ENCODE measurements at regions not wholly inside any gene's neighbourhood (a gene's known extent, or its start where the extent isn't known, plus 50 kb on each side); places are given as distances from the start of the nearest gene placed in this dataset.
"Not testable (repeated sequence)": the region's sequence is repeated elsewhere in the genome, so short reads cannot be mapped to it uniquely, and the experiment has no call there.

DNA sequence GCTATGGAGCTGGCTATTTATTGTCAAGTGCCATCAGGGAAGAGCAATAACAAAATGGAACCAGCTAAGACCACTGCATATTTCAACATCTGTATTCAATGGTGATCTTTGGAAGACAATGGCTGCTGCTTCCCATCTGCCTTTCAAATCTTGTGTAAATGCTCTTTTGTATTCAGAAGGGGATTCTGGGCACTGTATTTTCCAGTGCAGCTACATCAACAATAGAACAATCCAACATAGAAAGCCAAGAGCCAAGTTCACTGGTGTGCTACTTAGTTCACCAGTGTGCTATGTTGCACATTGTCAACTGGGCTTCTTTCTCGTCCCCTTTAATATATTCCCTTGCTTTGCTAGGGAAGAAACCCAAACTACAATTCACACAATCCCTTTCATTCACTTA, 128.8 kb upstream of the OR4E1 start:
- DNase-seq (ENCODE audit: extremely low read depth in 1 of 2, low read depth in 1 of 2) = no peak

DNA sequence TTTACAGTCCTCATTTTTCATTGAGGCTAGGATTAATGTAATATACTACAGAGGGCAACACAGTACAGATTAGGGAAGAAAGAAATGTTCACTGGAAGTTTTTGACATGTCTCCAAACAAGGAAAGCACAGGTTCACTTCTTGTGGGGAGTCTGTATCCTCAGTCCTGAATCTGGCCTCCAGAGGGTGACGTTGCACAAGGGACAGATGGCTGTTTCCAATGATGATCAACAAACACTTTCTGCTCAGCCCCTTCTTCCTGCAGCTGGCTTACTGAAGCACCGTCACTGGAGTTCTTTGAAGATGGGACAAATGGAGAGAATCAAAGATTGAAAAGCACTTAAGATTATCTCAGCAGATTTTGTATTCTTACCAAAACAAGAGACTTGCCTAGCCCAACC, 123.3 kb upstream of the OR4E1 start:
- DNase-seq (ENCODE audit: extremely low read depth in 1 of 2, low read depth in 1 of 2) = no peak

DNA sequence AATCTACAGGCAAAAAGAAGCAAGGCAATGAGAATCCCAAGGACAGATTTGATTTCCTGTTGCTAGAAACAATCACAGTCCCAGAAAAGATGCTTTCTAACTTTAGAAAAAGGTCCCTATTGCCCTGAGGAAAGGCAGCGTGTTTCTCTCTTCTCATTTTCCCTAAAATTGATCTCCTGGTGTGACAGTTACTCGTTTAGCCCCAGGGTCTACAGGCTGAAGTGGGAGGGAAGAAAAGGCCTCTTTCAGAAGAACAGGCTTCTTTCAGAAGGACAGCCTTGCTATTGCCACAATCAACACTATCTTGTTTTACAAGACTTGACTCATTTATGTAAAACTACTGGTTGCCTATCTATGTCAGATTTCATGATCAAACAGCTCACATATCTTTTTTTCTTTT, 121.8 kb upstream of the OR4E1 start:
- DNase-seq (ENCODE audit: extremely low read depth in 1 of 2, low read depth in 1 of 2) = no peak

DNA sequence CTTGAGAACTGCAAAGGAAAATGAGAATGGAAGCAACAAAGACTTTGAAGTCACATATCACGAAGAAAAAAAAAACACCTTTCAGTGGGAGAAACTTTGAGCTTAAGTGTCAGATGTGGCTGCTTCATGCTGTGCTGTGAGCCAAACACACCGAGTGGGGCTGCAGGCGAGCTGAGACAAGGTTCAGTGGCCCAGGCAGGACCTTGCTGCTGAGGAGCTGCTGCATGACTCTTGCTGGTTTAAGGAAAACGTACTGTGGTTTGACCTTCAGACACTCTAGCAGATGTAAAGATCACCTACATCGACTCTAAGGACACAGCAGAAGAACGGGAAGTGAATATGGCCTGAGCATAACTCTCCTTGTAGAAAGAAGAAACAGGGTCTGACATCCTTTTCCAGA, 118.1 kb upstream of the OR4E1 start:
- DNase-seq (ENCODE audit: extremely low read depth in 1 of 2, low read depth in 1 of 2) = no peak

DNA sequence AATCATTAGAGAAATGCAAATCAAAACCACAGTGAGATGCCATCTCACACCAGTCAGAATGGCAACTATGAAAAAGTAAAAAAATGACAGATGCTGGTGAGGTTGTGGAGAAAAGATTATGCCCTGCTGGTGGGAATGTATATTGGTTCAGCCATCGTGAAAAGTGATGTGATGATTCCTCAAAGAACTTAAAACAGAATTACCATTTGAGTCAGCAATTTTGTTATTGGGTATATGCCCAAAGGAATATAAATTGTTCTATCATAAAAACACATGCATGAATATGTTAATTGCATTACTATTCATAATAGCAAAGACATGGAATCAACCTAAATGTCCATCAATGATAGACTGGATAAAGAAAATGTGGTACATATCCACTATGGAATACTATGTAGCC, 115.1 kb upstream of the OR4E1 start:
- DNase-seq (ENCODE audit: extremely low read depth in 1 of 2, low read depth in 1 of 2) = not testable (repeated sequence)

DNA sequence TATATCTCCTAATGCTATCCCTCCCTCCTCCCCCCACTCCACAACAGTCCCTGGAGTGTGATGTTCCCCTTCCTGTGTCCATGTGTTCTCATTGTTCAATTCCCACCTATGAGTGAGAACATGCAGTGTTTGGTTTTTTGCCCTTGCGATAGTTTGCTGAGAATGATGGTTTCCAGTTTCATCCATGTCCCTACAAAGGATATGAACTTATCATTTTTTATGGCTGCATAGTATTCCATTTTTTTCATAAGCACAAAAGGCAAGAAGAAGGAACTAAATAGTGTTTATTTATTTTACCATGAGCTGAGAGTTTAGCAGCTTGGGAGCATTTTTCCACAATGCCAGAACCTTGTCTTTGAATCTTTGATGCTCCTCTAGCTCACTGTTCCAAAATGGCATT, 113.6 kb upstream of the OR4E1 start:
- not testable (repeated sequence) for DNase-seq (ENCODE audit: extremely low read depth in 1 of 2, low read depth in 1 of 2)

DNA sequence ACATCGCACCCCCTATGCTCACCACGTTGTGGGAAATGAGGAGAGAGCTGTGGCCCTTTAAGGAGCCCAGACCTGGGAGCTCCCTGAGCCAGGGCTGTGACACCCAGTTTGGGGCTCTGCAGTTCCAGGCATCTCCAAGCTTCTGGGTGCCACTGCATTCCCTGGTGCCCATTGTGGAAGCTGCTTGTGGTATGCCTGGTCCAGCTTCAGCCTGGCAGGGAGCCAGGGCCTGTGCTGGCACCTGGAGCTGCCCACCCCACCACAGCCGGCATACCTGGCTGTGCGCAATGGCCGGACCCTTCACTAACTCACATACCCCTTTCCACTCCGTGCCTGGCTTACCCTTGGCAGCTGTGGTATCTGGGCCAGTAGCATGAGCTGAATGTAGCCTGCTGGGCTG, 107.9 kb upstream of the OR4E1 start:
- DNase-seq (ENCODE audit: extremely low read depth in 1 of 2, low read depth in 1 of 2) = no peak

DNA sequence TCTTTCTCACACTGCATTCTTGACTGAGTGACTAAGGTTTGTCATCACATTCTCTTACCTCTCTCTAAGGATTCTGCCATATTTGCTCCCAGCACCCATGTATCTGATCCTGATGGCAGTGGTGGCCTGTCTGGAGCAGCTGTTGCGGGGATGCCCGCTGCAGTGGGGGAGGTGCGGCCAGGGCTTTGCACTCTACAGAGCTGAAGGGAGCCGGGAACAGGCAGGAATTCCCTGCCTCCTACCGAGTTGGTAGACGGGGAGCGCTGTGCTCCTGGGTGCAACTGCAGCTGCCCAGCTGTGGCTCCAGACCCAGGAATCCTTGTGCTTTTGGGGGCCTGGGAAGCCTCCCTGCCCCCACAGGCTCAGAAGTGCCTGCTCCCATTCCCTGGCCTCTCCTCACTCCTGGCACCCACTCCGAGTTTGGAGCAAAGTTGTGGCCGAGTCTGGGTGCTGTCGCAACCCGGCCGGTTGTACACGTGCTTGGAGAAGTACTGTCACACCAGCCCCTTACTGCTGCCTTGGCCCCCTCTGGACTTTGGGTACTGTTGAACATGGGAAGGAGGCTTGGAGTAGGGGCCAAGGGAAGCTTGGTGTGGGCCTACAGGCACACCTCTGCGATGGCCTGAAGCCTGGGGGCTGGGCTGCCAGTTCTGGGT, 106.9 kb upstream of the OR4E1 start:
- no peak for DNase-seq (ENCODE audit: extremely low read depth in 1 of 2, low read depth in 1 of 2)

DNA sequence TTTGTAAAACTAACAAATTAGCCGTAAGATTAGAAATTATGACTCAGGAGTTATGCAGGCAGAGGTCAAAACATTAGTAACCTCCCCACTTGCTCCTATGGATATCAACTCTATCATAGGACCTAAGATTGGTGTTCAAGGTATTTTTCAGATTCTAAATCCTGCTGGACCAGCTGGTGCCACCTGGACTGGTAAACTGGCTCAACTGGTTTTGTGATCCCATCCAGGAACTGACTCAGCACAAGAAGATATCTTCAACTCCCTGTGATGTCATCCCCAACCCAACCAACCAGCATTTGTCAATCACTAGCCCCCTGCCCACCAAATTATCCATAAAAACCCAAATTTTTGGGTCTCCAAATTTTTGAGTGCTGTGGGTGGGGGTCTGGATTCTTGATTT, 98.1 kb upstream of the OR4E1 start:
- DNase-seq (ENCODE audit: extremely low read depth in 1 of 2, low read depth in 1 of 2) = no peak

DNA sequence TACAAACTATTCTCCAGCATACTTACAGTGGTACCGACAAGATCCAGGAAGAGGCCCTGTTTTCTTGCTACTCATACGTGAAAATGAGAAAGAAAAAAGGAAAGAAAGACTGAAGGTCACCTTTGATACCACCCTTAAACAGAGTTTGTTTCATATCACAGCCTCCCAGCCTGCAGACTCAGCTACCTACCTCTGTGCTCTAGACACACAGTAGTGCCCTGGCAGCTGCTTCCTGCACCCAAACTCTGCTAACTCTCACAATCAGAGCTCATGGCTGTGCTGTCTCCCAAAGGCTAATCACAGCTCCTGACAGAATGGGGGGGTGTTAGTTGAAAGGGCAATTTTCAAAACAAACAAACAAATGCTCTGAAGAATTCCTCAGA, 95.2 kb upstream of the OR4E1 start:
- no peak for DNase-seq (ENCODE audit: extremely low read depth in 1 of 2, low read depth in 1 of 2)

DNA sequence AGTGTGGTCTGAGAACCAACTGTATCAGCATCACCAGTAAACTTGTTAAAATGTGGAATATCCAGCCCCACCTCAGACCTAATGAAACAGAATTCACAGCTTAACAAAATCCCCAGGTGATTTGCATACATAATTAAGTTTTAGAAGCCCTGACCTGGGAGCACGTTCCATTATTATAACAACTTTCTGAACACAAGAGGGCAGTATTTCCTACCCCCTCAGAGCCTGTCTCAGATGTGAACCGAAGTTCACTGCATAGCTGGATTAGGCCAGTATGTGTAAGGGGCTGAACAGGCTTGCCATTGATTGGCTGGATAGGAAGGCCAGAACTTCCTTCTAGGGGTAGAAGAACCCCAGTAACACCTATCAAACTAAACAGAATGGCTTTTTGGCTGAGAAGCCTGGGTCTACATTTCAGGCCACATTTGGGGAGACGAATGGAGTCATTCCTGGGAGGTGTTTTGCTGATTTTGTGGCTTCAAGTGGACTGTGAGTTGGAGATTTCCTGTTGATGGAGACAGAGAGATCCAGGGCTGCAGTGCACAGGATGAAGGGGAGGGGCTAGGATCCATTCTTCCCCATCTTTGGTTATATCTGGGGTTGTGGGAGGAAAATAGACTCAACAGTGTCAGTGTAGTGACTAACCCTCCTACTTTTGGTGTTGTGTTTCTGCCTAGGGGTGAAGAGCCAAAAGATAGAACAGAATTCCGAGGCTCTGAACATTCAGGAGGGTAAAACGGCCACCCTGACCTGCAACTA, 94.7 kb upstream of the OR4E1 start:
- no peak for DNase-seq (ENCODE audit: extremely low read depth in 1 of 2, low read depth in 1 of 2)

DNA sequence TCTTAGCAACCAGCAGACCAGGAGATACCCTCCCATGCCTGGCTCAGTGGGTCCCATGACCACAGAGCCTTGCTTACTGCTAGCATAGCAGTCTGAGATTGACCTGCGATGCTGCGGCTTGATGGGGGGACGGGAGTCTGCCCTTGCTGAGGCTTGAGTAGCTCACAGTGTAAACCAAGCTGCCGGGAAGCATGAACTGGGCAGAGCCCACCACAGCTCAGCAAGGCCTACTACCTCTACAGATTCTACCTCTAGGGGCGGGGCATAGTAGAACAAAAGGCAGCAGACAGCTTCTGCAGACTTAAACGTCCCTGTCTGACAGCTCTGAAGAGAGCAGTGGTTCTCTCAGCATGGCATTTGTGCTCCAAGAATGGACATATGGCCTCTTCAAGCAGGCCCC, 86.7 kb upstream of the OR4E1 start:
- not testable (repeated sequence) for DNase-seq (ENCODE audit: extremely low read depth in 1 of 2, low read depth in 1 of 2)

DNA sequence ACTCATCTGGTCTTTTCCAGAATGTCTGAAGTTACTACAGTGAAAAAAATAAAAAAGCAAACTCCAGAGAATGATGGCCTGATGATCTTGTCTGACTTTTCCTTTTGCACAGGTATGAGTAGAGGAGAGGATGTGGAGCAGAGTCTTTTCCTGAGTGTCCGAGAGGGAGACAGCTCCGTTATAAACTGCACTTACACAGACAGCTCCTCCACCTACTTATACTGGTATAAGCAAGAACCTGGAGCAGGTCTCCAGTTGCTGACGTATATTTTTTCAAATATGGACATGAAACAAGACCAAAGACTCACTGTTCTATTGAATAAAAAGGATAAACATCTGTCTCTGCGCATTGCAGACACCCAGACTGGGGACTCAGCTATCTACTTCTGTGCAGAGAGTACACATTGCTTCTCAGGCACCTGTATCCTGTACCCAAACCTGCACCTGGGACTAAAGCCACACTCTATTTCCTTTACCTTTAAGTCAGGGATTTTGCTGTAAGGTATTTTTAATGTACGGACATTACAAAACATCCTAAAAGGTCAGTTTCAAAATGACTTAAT, 75.8 kb upstream of the OR4E1 start:
- DNase-seq (ENCODE audit: extremely low read depth in 1 of 2, low read depth in 1 of 2) = no peak

DNA sequence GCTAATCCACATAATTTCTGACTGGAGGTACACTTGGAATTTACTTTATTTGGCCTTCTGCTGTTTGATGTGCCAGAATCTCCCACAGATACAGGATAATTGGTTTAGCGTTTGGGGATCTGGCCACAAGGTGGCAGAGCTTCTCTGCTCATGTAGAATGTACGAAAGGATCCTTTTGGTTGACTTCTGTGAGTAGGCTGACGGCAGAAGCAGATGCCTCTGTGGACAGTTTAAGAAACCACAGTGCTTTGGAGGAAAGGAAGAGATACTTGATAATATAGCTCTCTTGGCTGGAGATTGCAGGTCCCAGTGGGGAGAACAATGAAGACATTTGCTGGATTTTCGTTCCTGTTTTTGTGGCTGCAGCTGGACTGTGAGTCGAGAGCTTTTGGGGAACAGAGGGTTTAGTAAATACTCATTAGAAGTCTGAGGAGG, 75.3 kb upstream of the OR4E1 start:
- DNase-seq (ENCODE audit: extremely low read depth in 1 of 2, low read depth in 1 of 2) = no peak

DNA sequence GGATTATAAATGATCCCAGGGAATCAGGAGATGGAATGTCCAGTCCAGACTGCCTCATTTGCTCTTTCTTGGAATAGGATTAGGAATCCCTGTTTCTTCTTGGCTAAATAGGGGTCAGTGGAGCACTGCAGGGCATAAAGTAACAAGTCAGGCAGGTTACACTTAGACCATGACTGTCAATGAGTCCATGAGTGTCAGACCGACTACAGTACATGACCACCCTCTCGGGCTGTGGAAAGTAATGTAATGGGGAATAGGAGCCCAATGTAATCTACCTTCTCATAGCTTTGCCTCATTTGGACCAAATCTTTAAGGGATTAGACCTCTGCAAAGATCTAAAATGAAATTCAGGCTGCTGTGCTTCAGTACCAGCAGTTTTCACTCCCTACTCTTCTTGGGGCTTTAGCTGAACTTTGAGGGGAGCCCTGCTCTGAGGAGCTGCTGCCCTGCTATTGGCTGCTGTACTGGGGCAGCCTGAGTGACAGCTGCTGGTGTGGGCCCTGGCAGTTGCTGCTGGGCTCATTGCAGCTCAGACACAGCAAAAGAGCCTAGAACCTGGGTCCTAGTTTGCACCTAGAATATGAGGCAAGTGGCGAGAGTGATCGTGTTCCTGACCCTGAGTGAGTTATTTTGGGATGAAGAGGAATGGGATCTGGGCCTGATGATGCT, 62.2 kb upstream of the OR4E1 start:
- DNase-seq (ENCODE audit: extremely low read depth in 1 of 2, low read depth in 1 of 2) = no peak

DNA sequence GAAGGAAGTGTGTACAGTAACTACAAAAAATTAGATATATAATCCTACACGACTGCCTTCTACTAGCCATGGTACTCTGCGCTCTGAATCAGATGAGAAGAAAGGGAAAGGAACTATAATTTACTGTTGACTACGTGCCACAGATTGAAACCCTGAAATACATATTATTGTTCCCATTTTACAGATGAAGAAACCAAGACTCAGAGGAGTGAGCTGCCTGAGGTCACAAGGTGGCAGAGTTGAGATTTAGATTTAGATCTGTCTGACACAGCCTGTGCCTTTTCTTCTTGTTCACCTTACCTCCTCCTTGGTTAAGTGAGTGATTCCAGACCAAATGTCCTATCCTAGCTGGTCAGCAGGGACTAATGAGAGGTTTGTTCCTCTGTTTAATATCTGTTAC, 61.6 kb upstream of the OR4E1 start:
- no peak for DNase-seq (ENCODE audit: extremely low read depth in 1 of 2, low read depth in 1 of 2)

DNA sequence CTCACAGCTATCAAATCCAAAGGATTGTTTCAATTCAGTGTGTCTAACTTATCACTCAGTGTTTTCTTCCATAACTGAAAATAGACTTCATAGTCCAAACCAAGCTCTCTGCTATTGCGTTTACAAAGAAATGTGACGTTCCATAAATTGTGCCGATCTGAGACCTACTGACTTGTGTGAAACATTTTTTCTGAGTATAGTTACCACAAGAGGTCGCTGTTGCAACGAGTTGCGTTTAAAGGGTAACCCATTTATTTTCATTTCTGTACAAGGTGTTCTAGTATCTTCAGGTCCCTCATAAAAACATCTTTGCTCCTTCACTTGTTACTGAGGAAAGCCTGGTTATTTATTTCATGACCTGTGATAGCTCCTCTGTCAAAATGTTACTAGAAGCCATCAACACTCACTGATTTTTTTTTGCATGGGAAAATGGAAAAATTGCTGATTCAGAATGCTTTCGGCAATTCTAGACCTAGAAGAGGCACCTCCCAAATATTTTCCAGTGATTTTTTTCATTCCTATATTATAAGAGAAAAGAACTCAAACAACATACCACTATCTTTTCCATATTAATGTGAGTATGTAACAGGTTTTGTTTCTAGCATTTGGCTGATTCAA, 60.9 kb upstream of the OR4E1 start:
- no peak for DNase-seq (ENCODE audit: extremely low read depth in 1 of 2, low read depth in 1 of 2)

DNA sequence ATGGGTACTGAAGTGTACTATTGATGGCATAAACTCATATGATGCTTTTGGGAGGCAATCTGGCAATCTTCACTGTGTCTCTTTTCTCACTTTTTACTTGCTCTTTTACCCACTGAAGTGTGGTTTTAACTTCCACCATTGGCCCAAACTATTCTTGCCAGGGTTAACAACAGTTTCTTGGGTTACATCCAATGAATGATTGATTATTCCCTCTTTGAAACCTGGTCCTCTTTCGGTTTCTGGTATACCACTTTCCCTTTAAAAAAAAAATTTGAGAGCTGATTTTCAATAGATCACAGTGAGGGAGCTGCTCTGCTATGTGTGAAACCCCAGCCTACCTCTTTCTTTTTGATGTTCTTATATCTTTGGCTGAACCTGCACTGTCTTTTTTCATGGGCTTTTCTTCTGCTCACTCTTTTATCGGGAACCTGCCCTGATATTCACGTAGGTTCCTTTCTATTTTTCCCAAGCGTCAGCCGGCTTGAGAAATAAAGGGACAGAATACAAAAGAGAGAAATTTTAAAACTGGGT, 56.1 kb upstream of the OR4E1 start:
- no peak for DNase-seq (ENCODE audit: extremely low read depth in 1 of 2, low read depth in 1 of 2)

DNA sequence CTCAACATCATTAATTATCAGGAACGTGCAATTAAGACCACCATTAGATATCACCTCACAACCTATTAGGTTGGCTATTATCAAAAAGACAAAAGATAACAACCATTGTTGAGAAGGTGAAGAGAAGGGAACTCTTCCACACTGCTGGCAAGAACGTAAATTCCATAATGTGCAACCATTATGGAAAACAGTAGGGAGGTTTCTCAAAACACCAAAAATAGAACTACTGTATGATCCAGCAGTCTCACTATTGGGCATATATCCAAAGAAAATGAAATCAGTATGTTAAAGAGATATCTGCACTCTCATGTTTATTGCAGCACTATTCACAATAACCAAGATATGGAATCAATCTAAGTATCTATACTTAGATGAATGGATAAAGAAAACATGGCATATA, 51.6 kb upstream of the OR4E1 start:
- DNase-seq (ENCODE audit: extremely low read depth in 1 of 2, low read depth in 1 of 2) = no peak

DNA sequence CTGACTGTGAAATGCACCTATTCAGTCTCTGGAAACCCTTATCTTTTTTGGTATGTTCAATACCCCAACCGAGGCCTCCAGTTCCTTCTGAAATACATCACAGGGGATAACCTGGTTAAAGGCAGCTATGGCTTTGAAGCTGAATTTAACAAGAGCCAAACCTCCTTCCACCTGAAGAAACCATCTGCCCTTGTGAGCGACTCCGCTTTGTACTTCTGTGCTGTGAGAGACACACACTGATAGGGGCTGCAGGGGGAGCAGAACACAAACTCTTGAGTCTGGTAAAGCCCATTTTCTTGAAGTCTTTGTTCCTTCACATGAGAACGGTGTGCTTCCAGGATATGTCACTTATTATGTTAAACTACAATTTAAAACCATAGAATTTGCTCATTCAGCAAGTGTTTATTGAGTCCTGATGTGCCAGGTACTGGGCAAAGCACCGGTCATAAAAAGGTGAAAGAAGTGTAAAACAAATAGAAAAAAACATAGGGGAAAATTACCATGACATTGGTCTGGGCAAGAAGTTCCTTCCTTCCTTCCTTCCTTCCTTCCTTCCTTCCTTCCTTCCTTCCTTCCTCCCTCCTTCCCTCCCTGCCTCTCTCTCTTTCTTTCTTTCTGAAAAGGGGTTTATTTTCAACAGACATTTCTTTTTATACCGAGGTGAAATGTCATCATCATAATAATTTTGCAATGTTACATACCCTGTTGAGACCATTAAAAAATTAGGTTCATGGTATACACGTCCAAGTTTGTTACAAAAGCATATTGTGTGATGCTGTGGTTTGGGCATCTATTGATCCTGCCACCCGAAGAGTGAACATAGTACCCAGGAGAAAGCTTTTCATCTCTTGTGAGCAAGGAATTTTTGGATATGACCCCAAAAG, 50.7 kb upstream of the OR4E1 start:
- DNase-seq (ENCODE audit: extremely low read depth in 1 of 2, low read depth in 1 of 2) = no peak
